Fibroblast of pulmonary artery (primary cell): ENCODE measurements at regions not wholly inside any gene's neighbourhood (a gene's known extent, or its start where the extent isn't known, plus 50 kb on each side); places are given as distances from the start of the nearest gene placed in this dataset.

Experiments
- DNase-seq: peaks from one replicate; pipeline ENCODE4 v3.0.0-alpha.2; 2010; ENCODE audit warnings: low read depth
- H3K4me3 ChIP-seq: replicated peaks from 2 replicates; pipeline ENCODE4 v1.5.1; 2011; ENCODE audit warnings: low read depth, mild to moderate bottlenecking, control low read depth, low read length, moderate library complexity
- CTCF ChIP-seq: IDR thresholded peaks from 2 replicates; pipeline ENCODE4 v1.5.1; 2011; ENCODE audit warnings: mild to moderate bottlenecking, control low read depth, low read length, inconsistent platforms; ENCODE audit errors: missing control alignments

DNA sequence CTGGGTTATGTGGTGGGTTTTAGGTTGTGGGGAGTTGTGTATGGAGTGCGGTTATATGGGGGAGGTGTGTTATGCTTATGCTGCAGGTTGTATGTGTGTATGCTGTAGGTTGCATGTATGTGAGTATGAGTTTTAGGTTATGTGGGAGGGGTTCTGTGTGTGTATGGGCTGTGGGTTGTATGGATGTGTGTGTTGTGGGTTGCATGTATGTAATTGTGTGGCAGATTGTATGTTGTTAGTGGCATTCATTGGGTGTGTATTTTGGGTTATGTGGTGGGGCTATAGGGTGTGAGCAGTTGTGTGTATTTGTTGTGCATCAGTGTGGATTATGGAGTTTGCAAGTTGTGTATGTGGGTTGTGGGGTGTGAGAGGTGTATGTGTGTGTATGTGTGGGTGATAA is 277.4 kb downstream of the NPIPA8 start:
- TF ChIP-seq CTCF = no peak
- no peak overlapping the region for H3K4me3 ChIP-seq
- DNase-seq = no peak

- TF ChIP-seq CTCF = no peak
- H3K4me3 ChIP-seq = no peak overlapping the region
- DNase-seq = no peak
Measured at GRCh38 chr16:18055411-18055916, 281.1 kb downstream of the NPIPA8 start.

DNA sequence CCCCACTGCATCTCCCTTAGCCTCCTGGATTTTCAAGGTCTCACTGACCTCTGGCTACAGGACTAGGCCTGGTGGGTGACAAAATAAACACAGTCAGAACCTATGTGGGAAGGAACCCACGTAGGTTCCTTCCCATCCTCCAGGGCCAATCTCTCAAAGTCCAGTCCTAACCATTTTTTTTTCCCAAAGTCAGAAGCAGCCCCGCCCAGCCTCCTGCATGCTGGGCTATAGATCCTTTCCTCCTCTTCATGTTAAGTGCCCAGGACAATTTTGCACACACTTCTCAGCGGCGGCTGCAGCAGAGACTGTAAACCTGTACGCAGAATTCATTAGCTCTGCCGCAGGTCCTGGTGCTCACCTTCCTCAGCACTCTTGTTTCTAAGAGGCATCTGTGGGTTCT is 285.8 kb downstream of the NPIPA8 start:
- DNase-seq = no peak
- no peak for TF ChIP-seq CTCF
- H3K4me3 ChIP-seq = no peak overlapping the region

- DNase-seq = no peak
Measured at GRCh38 chr16:18050234-18050633, 286.3 kb downstream of the NPIPA8 start.

DNA sequence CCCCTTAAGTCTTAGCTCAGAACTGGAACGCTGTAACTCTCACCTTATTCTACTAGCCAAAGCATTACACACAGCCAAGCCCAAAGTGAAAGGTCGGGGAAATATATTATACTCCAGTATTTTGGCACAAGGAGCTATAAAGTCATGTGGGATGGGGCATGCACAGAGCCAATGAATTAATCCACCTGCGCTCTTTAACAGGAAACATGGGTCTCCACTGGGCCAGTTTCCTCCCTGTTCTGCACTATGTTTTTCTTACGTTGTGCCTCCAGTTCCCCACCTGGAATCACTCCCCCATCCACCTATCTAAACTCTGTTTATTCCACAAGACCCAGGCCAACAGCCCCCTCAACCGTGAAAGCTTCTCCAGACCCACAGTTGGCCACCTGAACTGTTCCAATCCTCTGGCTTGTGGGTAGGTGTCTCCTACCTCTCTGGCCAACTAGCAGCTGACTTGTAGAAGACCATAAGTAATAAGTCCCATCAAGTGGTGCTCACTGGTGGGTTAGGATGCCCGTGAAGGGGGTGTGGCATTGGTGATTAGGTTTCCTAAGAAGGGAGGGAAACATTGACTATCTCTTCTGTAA is 286.9 kb downstream of the NPIPA8 start:
- H3K4me3 ChIP-seq = no peak overlapping the region
- no peak for DNase-seq
- TF ChIP-seq CTCF = no peak

More at GRCh38 chr16:18050234-18050633, 286.3 kb downstream of the NPIPA8 start:
- TF ChIP-seq CTCF = no peak
- no peak overlapping the region for H3K4me3 ChIP-seq

DNA sequence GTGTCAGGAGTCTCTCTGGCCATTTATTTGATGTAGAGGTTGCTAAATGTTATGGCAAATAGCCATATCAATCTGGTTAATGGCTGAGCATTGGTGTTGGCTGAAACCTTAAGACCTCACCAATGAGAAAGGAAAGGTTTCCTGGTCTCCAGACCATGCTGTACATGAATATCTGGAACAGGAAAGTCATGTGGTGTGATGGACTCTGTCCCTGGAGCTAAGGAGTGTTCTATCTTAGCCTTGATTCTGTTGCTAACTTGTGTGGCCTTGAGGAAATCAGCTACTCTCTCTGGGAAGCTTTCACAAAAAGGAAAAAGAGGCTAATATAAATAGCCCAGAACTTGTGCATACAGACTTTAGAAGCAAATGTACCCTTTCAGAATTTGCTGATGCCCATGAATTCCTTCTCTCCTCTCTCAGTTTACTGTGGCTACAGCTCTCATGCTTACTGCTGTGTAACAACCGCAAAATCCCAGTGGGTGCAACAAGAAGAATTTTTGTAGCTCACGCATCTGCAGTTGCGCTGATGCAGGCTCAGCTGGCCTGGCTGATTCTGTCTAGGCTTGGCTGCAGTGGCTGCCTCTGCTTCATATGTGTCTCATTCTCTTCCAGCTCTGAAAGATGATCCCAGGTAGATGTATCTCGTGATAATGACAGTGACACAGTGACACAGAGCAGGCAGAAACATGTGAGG is 287.5 kb downstream of the NPIPA8 start:
- DNase-seq = no peak
- no peak for TF ChIP-seq CTCF
- no peak overlapping the region for H3K4me3 ChIP-seq
